Vagina (tissue), 2 donors: ENCODE measurements at regions not wholly inside any gene's neighbourhood (a gene's known extent, or its start where the extent isn't known, plus 50 kb on each side); places are given as distances from the start of the nearest gene placed in this dataset.

Experiments used
- CTCF ChIP-seq, 3 experiments: fragments of 450-650 bp in 2 of 3; fragments of 200-600 bp in 1 of 3; sonication (generic) in 1 of 3; IDR thresholded peaks; one replicate each; pipeline ENCODE4 v1.5.1; 2017 to 2019; ENCODE audit warnings: antibody characterized with exemption in 3 of 3, mild to moderate bottlenecking in 2 of 3, moderate library complexity in 2 of 3
- POLR2A ChIP-seq, 2 donors: fragments of 450-650 bp; IDR thresholded peaks; one replicate each; pipeline ENCODE4 v1.6.1; 2017; ENCODE audit warnings: antibody characterized with exemption in 2 of 2, mild to moderate bottlenecking in 2 of 2, moderate library complexity in 2 of 2
- POLR2AphosphoS5 ChIP-seq, 2 donors: sonication (generic); formaldehyde crosslinking; IDR thresholded peaks; one replicate each; pipeline ENCODE4 v1.9.0; 2017; ENCODE audit warnings: antibody characterized with exemption in 2 of 2, mild to moderate bottlenecking in 2 of 2, low read depth in 1 of 2; ENCODE audit not compliant: insufficient read depth in 1 of 2

GRCh38 chr2:235382179-235382578 is 111.7 kb upstream of the AGAP1 start:
- TF ChIP-seq CTCF (IDR thresholded peaks at IDR 0.05) (no peak), POLR2AphosphoS5 (IDR thresholded peaks at IDR 0.05; ENCODE audit: insufficient read depth in 1 of 2, low read depth in 1 of 2) (no peak), POLR2A (IDR thresholded peaks at IDR 0.05) (no peak)
